ENCODE measurements at regions not wholly inside any gene's neighbourhood (a gene's known extent, or its start where the extent isn't known, plus 50 kb on each side); places are given as distances from the start of the nearest gene placed in this dataset.

DNA sequence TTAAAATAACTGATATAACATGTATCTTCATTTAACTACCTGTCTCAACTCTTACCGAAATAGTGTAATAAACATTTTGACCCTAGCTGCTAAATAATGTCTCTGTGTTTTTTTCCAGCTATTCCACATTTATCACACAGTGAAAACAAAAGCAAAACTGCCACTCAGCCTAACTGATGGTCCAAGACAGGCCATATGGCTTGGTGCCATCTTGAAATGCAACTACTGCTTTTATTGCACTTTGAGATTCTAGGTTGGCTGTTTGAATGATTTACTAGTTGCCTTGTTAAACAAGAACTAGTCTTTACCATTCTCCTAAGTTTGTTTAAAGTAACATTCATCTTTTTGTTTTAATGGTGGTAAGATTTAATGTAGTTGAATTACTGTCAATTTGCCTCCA is 739.8 kb downstream of the TFAP2A start:
- Histone ChIP-seq H3K36me3 (ENCODE audit: control insufficient read depth in 2 of 3, insufficient read depth in 3 of 3, low read length in 3 of 3) (no peaks in the 10 kb centered on the region), H3K27ac (ENCODE audit: low read depth, low read length) (no peak overlapping the region), H3K9me3 (ENCODE audit: control insufficient read depth in 2 of 3, low read length in 3 of 3) (no peaks in the 10 kb centered on the region), H3K27me3 (ENCODE audit: control insufficient read depth in 2 of 2, insufficient read depth in 2 of 2, low read length in 2 of 2) (no peaks in the 10 kb centered on the region), H3K4me1 (ENCODE audit: control insufficient read depth in 2 of 2, insufficient read depth in 2 of 2, low read length in 2 of 2) (no peaks in the 10 kb centered on the region), H3K4me3 (ENCODE audit: low read length) (no peak overlapping the region)
- H3K4me3 Mint-ChIP-seq, result no peak overlapping the region
- ATAC-seq, result no peak
- ChIA-PET CTCF (no interaction called here), POLR2A (no interaction called here)
- intact Hi-C loops (cut with micrococcal nuclease), result no loop called here
- peaks cover 1 to 15% (median 4%) of the 10 kb centered on the region in 11 donors for H3K9me3 Mint-ChIP-seq
- no peak for DNase-seq
- H3K4me1 Mint-ChIP-seq, result no peaks in the 10 kb centered on the region
- H3K27ac Mint-ChIP-seq, result no peak overlapping the region
- H3K36me3 Mint-ChIP-seq, result no peaks in the 10 kb centered on the region
- no peaks in the 10 kb centered on the region for H3K27me3 Mint-ChIP-seq

DNA sequence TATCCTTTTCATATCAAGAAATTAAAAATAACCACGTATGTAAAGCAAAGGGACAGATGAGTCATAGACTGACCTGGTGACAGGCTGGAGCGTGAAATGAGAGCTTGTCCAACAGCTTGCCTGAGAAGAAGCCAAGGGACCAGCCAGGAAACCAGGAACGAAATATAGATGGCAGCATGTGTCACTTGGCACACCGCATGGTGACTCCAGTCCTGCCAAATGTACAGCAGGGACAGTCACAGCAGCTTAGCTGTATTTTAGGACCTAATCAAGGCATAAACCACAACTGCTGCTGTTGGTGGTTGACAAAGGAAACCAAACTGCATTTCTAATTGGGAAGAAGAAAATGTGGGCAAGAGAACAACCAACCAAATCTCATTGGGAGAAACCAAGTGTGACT is 755.0 kb downstream of the TFAP2A start:
- H3K9me3 ChIP-seq (ENCODE audit: control insufficient read depth in 2 of 3, low read length in 3 of 3), result no peaks in the 10 kb centered on the region
- Mint-ChIP-seq H3K4me3 (no peak overlapping the region), H3K27me3 (no peaks in the 10 kb centered on the region), H3K4me1 (no peaks in the 10 kb centered on the region), H3K36me3 (no peaks in the 10 kb centered on the region), H3K27ac (no peak overlapping the region), H3K9me3 (peaks cover 0 to 17% (median 2%) of the 10 kb centered on the region in 11 donors)
- no peak overlapping the region for H3K27ac ChIP-seq (ENCODE audit: low read depth, low read length)
- ChIA-PET POLR2A (no interaction called here), CTCF (no interaction called here)
- no peaks in the 10 kb centered on the region for H3K27me3 ChIP-seq (ENCODE audit: control insufficient read depth in 2 of 2, insufficient read depth in 2 of 2, low read length in 2 of 2)
- intact Hi-C loops (cut with micrococcal nuclease), result no loop called here
- DNase-seq (no peak), ATAC-seq (no peak)
- no peaks in the 10 kb centered on the region for H3K4me1 ChIP-seq (ENCODE audit: control insufficient read depth in 2 of 2, insufficient read depth in 2 of 2, low read length in 2 of 2)
- H3K36me3 ChIP-seq (ENCODE audit: control insufficient read depth in 2 of 3, insufficient read depth in 3 of 3, low read length in 3 of 3), result no peaks in the 10 kb centered on the region
- H3K4me3 ChIP-seq (ENCODE audit: low read length), result no peak overlapping the region

DNA sequence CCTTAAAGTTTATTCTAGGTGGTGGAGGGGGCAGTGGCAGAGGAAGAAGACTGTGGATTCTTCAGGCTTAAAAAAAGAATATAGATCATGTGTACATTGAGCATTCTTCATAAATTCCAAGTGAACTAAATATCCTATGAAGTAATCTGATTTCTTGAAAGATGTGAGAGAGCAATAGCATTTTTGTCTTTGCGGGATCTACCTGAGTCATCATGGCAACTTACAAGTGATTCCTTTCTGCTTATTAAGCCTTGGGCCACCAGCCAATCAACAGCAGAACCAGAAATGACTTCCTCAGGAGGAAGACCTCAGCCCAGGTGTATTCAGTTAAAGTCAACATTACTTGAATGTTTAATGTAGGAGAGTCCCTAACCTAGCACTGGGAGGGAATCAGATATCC is 756.9 kb downstream of the TFAP2A start:
- H3K9me3 Mint-ChIP-seq, result peaks cover 0 to 17% (median 3%) of the 10 kb centered on the region in 11 donors
- H3K27ac Mint-ChIP-seq, result no peak overlapping the region
- DNase-seq, result no peak
- Histone ChIP-seq H3K27me3 (ENCODE audit: control insufficient read depth in 2 of 2, insufficient read depth in 2 of 2, low read length in 2 of 2) (no peaks in the 10 kb centered on the region), H3K4me1 (ENCODE audit: control insufficient read depth in 2 of 2, insufficient read depth in 2 of 2, low read length in 2 of 2) (no peaks in the 10 kb centered on the region), H3K36me3 (ENCODE audit: control insufficient read depth in 2 of 3, insufficient read depth in 3 of 3, low read length in 3 of 3) (no peaks in the 10 kb centered on the region), H3K4me3 (ENCODE audit: low read length) (no peak overlapping the region), H3K9me3 (ENCODE audit: control insufficient read depth in 2 of 3, low read length in 3 of 3) (no peaks in the 10 kb centered on the region), H3K27ac (ENCODE audit: low read depth, low read length) (no peak overlapping the region)
- ChIA-PET POLR2A (no interaction called here), CTCF (no interaction called here)
- H3K4me3 Mint-ChIP-seq, result no peak overlapping the region
- no peak for ATAC-seq
- intact Hi-C loops (cut with micrococcal nuclease), result no loop called here
- H3K36me3 Mint-ChIP-seq, result no peaks in the 10 kb centered on the region
- H3K4me1 Mint-ChIP-seq, result no peaks in the 10 kb centered on the region
- H3K27me3 Mint-ChIP-seq, result no peaks in the 10 kb centered on the region

DNA sequence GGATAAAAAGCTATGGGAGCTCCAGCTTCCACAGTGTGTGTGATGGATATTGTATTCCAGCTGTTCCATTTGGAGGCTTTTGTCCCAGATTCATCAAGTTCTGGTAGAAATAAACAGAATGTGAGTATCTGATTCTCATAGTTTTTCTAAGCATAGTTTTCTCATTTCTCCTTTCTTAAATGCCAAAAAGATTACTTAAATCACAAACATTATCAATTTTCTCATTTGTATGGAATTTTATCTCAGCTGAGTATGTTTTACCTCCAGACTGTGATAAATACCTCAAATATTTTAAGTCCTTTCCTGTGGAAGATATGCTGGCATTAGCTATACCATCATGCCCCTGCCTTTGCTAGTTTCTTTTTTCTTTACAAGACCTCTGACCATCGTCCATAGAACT is 767.3 kb downstream of the TFAP2A start:
- H3K4me3 ChIP-seq (ENCODE audit: low read length), result no peak overlapping the region
- H3K36me3 Mint-ChIP-seq, result no peaks in the 10 kb centered on the region
- intact Hi-C loops (cut with micrococcal nuclease), result no loop called here
- H3K9me3 Mint-ChIP-seq, result peaks cover 0 to 18% (median 2%) of the 10 kb centered on the region in 11 donors
- no peak overlapping the region for H3K27ac Mint-ChIP-seq
- H3K4me3 Mint-ChIP-seq, result no peak overlapping the region
- H3K4me1 ChIP-seq (ENCODE audit: control insufficient read depth in 2 of 2, insufficient read depth in 2 of 2, low read length in 2 of 2), result no peaks in the 10 kb centered on the region
- POLR2A ChIA-PET, result no interaction called here
- no peak for DNase-seq
- H3K4me1 Mint-ChIP-seq, result no peaks in the 10 kb centered on the region
- H3K27ac ChIP-seq (ENCODE audit: low read depth, low read length), result no peak overlapping the region
- H3K9me3 ChIP-seq (ENCODE audit: control insufficient read depth in 2 of 3, low read length in 3 of 3), result no peaks in the 10 kb centered on the region
- CTCF ChIA-PET, result no interaction called here
- no peaks in the 10 kb centered on the region for H3K36me3 ChIP-seq (ENCODE audit: control insufficient read depth in 2 of 3, insufficient read depth in 3 of 3, low read length in 3 of 3)
- no peaks in the 10 kb centered on the region for H3K27me3 ChIP-seq (ENCODE audit: control insufficient read depth in 2 of 2, insufficient read depth in 2 of 2, low read length in 2 of 2)
- H3K27me3 Mint-ChIP-seq, result no peaks in the 10 kb centered on the region
- ATAC-seq, result no peak

DNA sequence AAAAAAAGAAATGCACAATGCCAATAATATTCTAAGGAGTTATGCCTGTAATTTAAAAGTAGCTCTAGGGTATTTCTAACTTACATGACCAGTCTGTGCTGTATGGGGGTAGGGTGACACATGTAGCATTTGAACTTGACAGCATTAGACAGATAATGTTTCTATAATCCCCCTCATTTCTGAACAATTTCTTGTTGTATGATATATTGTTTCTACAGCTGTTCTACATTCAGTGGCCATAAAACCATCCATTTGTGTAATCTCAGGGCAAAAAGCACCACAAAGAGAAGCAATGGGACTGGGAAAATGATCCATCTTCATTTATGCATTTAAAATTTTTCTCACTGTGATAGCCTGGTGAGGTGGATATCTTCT is 767.8 kb downstream of the TFAP2A start:
- H3K36me3 Mint-ChIP-seq, result no peaks in the 10 kb centered on the region
- no peak overlapping the region for H3K4me3 ChIP-seq (ENCODE audit: low read length)
- POLR2A ChIA-PET, result no interaction called here
- no peak overlapping the region for H3K27ac ChIP-seq (ENCODE audit: low read depth, low read length)
- no peaks in the 10 kb centered on the region for H3K36me3 ChIP-seq (ENCODE audit: control insufficient read depth in 2 of 3, insufficient read depth in 3 of 3, low read length in 3 of 3)
- intact Hi-C loops (cut with micrococcal nuclease), result no loop called here
- H3K27ac Mint-ChIP-seq, result no peak overlapping the region
- ATAC-seq (no peak), DNase-seq (no peak)
- no peaks in the 10 kb centered on the region for H3K27me3 Mint-ChIP-seq
- H3K9me3 ChIP-seq (ENCODE audit: control insufficient read depth in 2 of 3, low read length in 3 of 3), result no peaks in the 10 kb centered on the region
- peaks cover 0 to 18% (median 2%) of the 10 kb centered on the region in 11 donors for H3K9me3 Mint-ChIP-seq
- H3K4me1 Mint-ChIP-seq, result no peaks in the 10 kb centered on the region
- H3K27me3 ChIP-seq (ENCODE audit: control insufficient read depth in 2 of 2, insufficient read depth in 2 of 2, low read length in 2 of 2), result no peaks in the 10 kb centered on the region
- no peak overlapping the region for H3K4me3 Mint-ChIP-seq
- no peaks in the 10 kb centered on the region for H3K4me1 ChIP-seq (ENCODE audit: control insufficient read depth in 2 of 2, insufficient read depth in 2 of 2, low read length in 2 of 2)
- CTCF ChIA-PET, result no interaction called here

DNA sequence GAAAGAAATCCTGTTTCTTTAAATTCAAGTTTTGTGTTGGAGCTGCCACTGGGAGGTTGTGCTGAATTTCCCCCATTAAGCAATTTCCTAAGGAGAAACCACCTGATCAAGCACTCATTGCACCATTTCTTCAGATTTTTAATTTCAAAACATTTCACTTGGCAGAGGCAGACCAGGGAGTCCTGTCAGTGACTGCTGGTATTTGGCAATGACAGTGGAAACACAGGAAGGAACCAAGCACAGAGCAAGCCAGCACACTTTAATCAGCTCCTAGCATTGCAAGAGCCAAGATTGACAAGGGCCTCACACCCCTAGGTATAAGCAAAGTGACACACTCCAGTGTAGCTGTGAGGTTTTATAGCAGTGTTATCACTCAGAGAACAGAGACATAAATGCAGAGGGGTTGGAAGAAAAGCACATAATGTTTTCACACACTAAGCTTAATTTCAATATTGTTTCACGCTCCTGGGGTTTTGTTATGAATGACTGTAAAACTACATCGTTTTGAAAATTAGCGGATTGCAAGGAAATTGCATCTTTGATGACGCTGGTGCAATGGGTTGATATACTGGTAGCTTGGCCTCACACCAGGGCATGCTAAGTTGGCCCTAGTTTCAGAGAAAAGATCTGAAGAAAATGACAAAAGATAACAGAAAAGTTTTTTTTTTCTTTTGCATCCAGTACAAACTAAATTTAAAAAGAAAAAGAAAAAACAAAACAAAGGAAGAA is 768.4 kb downstream of the TFAP2A start:
- Mint-ChIP-seq H3K27ac (no peak overlapping the region), H3K4me1 (no peaks in the 10 kb centered on the region), H3K36me3 (no peaks in the 10 kb centered on the region), H3K4me3 (no peak overlapping the region), H3K27me3 (no peaks in the 10 kb centered on the region), H3K9me3 (peaks cover 0 to 18% (median 2%) of the 10 kb centered on the region in 11 donors)
- ATAC-seq, result peak; percentile 37
- intact Hi-C loops (cut with micrococcal nuclease), result no loop called here
- H3K36me3 ChIP-seq (ENCODE audit: control insufficient read depth in 2 of 3, insufficient read depth in 3 of 3, low read length in 3 of 3), result no peaks in the 10 kb centered on the region
- ChIA-PET POLR2A (no interaction called here), CTCF (no interaction called here)
- DNase-seq, result no peak
- no peak overlapping the region for H3K27ac ChIP-seq (ENCODE audit: low read depth, low read length)
- H3K4me1 ChIP-seq (ENCODE audit: control insufficient read depth in 2 of 2, insufficient read depth in 2 of 2, low read length in 2 of 2), result no peaks in the 10 kb centered on the region
- H3K9me3 ChIP-seq (ENCODE audit: control insufficient read depth in 2 of 3, low read length in 3 of 3), result no peaks in the 10 kb centered on the region
- H3K27me3 ChIP-seq (ENCODE audit: control insufficient read depth in 2 of 2, insufficient read depth in 2 of 2, low read length in 2 of 2), result no peaks in the 10 kb centered on the region
- H3K4me3 ChIP-seq (ENCODE audit: low read length), result no peak overlapping the region

DNA sequence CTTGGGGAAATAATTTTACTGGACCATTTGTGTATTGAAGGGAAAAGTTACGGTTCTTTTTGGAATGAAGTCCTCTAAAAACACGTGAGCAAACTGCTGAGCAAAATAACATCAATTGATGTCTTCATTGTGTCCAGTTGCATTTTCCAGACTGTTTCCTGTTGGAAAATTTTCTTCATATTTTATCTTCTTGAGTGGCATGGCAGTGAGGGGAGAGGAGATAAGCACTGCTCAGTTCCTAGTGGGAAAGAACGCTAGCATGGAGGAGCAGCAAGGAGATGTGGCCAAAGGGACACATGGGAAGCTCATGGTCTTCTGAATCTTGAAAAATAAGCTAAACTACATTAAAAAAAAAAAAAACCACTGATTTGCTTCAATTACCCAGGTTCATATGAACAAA is 776.0 kb downstream of the TFAP2A start:
- Histone ChIP-seq H3K27ac (ENCODE audit: low read depth, low read length) (no peak overlapping the region), H3K36me3 (ENCODE audit: control insufficient read depth in 2 of 3, insufficient read depth in 3 of 3, low read length in 3 of 3) (no peaks in the 10 kb centered on the region), H3K4me1 (ENCODE audit: control insufficient read depth in 2 of 2, insufficient read depth in 2 of 2, low read length in 2 of 2) (no peaks in the 10 kb centered on the region), H3K27me3 (ENCODE audit: control insufficient read depth in 2 of 2, insufficient read depth in 2 of 2, low read length in 2 of 2) (no peaks in the 10 kb centered on the region), H3K4me3 (ENCODE audit: low read length) (no peak overlapping the region), H3K9me3 (ENCODE audit: control insufficient read depth in 2 of 3, low read length in 3 of 3) (no peaks in the 10 kb centered on the region)
- Mint-ChIP-seq H3K4me1 (no peaks in the 10 kb centered on the region), H3K9me3 (peaks cover 0 to 15% (median 0%) of the 10 kb centered on the region in 11 donors), H3K36me3 (no peaks in the 10 kb centered on the region), H3K4me3 (no peak overlapping the region), H3K27me3 (no peaks in the 10 kb centered on the region), H3K27ac (no peak overlapping the region)
- POLR2A ChIA-PET, result no interaction called here
- DNase-seq (no peak), ATAC-seq (no peak)
- CTCF ChIA-PET, result no interaction called here
- intact Hi-C loops (cut with micrococcal nuclease), result no loop called here
